Ovary (tissue), 7 donors: ENCODE measurements at regions not wholly inside any gene's neighbourhood (a gene's known extent, or its start where the extent isn't known, plus 50 kb on each side); places are given as distances from the start of the nearest gene placed in this dataset.

Experiments used
- DNase-seq, 5 donors: peaks; one replicate each; pipeline ENCODE4 v3.0.0-alpha.2; 2019 to 2020
- H3K27ac ChIP-seq, 2 donors: fragments of 200-600 bp; one replicate each; pipeline versions ENCODE4 v1.5.1 to v1.8.0; 2019 to 2022
- H3K27me3 ChIP-seq: fragments of 200-600 bp; one replicate; pipeline ENCODE4 v1.8.0; 2022
- H3K36me3 ChIP-seq: fragments of 200-600 bp; sonication (generic); one replicate; pipeline ENCODE4 v1.5.1; 2019
- H3K4me1 ChIP-seq: one replicate; pipeline ENCODE4 v1.8.1; 2013; ENCODE audit warnings: mild to moderate bottlenecking, moderate library complexity; ENCODE audit not compliant: insufficient read depth
- H3K4me3 ChIP-seq: fragments of 200-600 bp; sonication (generic); one replicate; pipeline ENCODE4 v1.5.1; 2017
- H3K9me3 ChIP-seq, 2 donors: fragments of 200-600 bp in 1 of 2; sonication (generic) in 1 of 2; one replicate each; pipeline versions ENCODE4 v1.5.1 to v1.8.1; 2013 to 2019; ENCODE audit warnings: mild to moderate bottlenecking in 1 of 2, moderate library complexity in 1 of 2
- EP300 ChIP-seq: sonication (generic); formaldehyde crosslinking; IDR thresholded peaks from one replicate; pipeline ENCODE4 v1.6.1; 2017; ENCODE audit warnings: antibody characterized with exemption
- POLR2A ChIP-seq: fragments of 450-650 bp; IDR thresholded peaks from one replicate; pipeline ENCODE4 v1.6.1; 2017; ENCODE audit warnings: antibody characterized with exemption, mild to moderate bottlenecking, moderate library complexity
- WGBS, 3 donors: extraction: QIAGEN DNeasy Blood & Tissue Kit in 1 of 3; methylation state at CpG; one replicate each; pipeline versions ENCODE4 v1.1.5 to v1.1.7; 2013 to 2017; 5-methylcytosine and 5-hydroxymethylcytosine counted together
- intact Hi-C, 4 donors: fragments of 100-400 bp; cut with DNase I; formaldehyde crosslinking; loops; one replicate each; pipeline versions ENCODE4 v1.11.0 to v1.15.1; 2022 to 2023
- TF ChIP-seq, protein P1 (sequence below), 3 donors: fragments of 450-650 bp in 2 of 3; fragments of 200-600 bp in 1 of 3; IDR thresholded peaks; one replicate each; pipeline versions ENCODE4 v1.5.1 to v1.8.0; 2016 to 2022; ENCODE audit warnings: antibody characterized with exemption in 3 of 3, mild to moderate bottlenecking in 1 of 3
- donor health status: DM: no; HTN: no; CAD: no; lungs with moderate emphysema.
- donor health status: DM: no; HTN: no; CAD: no.
- donor health status: Bipolar disorder and iron deficiency.
- donor health status: DM: no; HTN: no; CAD: no.
- donor health status: DM: yes; HTN: yes; CAD: no.

DNA sequence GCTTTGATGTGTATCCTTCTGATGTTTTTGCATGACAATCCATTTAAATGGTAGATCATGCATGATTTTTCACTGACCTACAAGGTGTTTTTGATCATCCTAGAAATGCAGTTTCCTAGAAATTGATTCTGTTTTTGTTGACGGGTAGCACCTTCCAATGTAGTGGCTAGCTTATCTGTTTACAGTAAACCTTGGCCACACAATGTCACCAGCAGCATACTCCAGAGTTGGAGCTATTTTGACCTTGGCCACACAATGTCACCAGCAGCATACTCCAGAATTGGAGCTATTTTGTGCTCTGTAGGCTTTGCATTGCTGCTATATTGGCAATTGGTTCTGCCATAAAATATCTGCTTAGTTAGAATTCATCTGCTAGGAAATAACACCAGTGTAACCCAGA, 74.6 kb upstream of the NAA20 start:
- WGBS, 3 donors, result 92 to 97% (median 95%) methylated on average over 1 of the region's 1 CpG
- H3K4me3 ChIP-seq, result no peak overlapping the region
- no peaks in the 10 kb centered on the region for H3K36me3 ChIP-seq
- H3K27me3 ChIP-seq, result no peaks in the 10 kb centered on the region
- no peak for DNase-seq
- H3K27ac ChIP-seq, result no peak overlapping the region
- intact Hi-C loops, result no loop called here
- H3K4me1 ChIP-seq, result no peaks in the 10 kb centered on the region
- TF ChIP-seq EP300 (no peak), POLR2A (no peak)
- TF ChIP-seq, protein P1, sequence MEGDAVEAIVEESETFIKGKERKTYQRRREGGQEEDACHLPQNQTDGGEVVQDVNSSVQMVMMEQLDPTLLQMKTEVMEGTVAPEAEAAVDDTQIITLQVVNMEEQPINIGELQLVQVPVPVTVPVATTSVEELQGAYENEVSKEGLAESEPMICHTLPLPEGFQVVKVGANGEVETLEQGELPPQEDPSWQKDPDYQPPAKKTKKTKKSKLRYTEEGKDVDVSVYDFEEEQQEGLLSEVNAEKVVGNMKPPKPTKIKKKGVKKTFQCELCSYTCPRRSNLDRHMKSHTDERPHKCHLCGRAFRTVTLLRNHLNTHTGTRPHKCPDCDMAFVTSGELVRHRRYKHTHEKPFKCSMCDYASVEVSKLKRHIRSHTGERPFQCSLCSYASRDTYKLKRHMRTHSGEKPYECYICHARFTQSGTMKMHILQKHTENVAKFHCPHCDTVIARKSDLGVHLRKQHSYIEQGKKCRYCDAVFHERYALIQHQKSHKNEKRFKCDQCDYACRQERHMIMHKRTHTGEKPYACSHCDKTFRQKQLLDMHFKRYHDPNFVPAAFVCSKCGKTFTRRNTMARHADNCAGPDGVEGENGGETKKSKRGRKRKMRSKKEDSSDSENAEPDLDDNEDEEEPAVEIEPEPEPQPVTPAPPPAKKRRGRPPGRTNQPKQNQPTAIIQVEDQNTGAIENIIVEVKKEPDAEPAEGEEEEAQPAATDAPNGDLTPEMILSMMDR (IDR thresholded peaks at IDR 0.05), result no peak
- no peaks in the 10 kb centered on the region for H3K9me3 ChIP-seq

DNA sequence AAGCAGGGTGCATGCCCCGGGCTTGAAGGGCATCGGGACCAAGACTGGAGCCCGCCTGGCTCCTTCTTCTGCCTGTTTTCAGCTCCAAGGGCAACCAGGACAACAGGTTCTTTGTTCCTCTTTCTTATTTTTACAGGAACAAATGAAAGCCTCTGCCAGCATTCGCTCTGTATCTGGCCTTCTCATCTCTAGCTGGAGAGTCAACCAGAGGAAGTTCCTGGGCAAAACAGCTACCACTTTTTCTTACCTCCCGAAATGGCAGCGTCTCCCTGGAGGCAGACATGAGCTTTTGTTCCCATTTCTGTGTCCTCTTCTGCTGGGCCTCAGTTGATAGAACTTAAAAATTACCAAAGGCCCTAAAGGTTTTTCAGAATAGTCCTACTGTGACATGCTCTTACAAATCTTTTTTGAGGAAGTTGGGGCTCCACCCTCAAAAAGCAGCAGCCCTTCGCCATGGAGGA, 74.1 kb upstream of the NAA20 start:
- no peak overlapping the region for H3K27ac ChIP-seq
- H3K4me1 ChIP-seq, result no peaks in the 10 kb centered on the region
- DNase-seq, result no peak
- H3K4me3 ChIP-seq, result no peak overlapping the region
- H3K27me3 ChIP-seq, result no peaks in the 10 kb centered on the region
- no peaks in the 10 kb centered on the region for H3K36me3 ChIP-seq
- WGBS, 3 donors, result 89 to 93% (median 91%) methylated on average over 7 of the region's 7 CpGs
- intact Hi-C loops, result no loop called here
- TF ChIP-seq POLR2A (no peak), EP300 (no peak)
- TF ChIP-seq, protein P1 (IDR thresholded peaks at IDR 0.05), result no peak
- H3K9me3 ChIP-seq, result no peaks in the 10 kb centered on the region

GRCh38 chr20:19944772-19945459, 72.2 kb upstream of the NAA20 start:
- TF ChIP-seq EP300 (no peak), POLR2A (no peak)
- TF ChIP-seq, protein P1 (IDR thresholded peaks at IDR 0.05), result no peak
- no peaks in the 10 kb centered on the region for H3K9me3 ChIP-seq
- 70 to 80% (median 80%) methylated on average over 4 of the region's 4 CpGs for WGBS, 3 donors
- DNase-seq, result no peak
- no peaks in the 10 kb centered on the region for H3K4me1 ChIP-seq
- H3K27me3 ChIP-seq, result no peaks in the 10 kb centered on the region
- intact Hi-C loops, result no loop called here
- H3K4me3 ChIP-seq, result no peak overlapping the region
- H3K36me3 ChIP-seq, result no peaks in the 10 kb centered on the region
- no peak overlapping the region for H3K27ac ChIP-seq

- H3K27me3 ChIP-seq, result no peaks in the 10 kb centered on the region
- no peaks in the 10 kb centered on the region for H3K9me3 ChIP-seq
- H3K4me1 ChIP-seq, result no peaks in the 10 kb centered on the region
- no peak overlapping the region for H3K4me3 ChIP-seq
- 90 to 92% (median 92%) methylated on average over 14 of the region's 14 CpGs for WGBS, 3 donors
- no peaks in the 10 kb centered on the region for H3K36me3 ChIP-seq
- no peak for DNase-seq
- no peak for TF ChIP-seq EP300
- TF ChIP-seq, protein P1 (IDR thresholded peaks at IDR 0.05), result no peak
- no peak for TF ChIP-seq POLR2A
- intact Hi-C loops, result no loop called here
- H3K27ac ChIP-seq, result no peak overlapping the region
Measured at GRCh38 chr20:19945732-19946670, 71.2 kb upstream of the NAA20 start.
